LNCaP clone FGC (cell line): ENCODE measurements at regions not wholly inside any gene's neighbourhood (a gene's known extent, or its start where the extent isn't known, plus 50 kb on each side); places are given as distances from the start of the nearest gene placed in this dataset.

Experiments
- DNase-seq: peaks from one replicate; pipeline ENCODE4 v3.0.0-alpha.2; 2011; ENCODE audit warnings: low read depth
- H3K4me3 ChIP-seq: 2 replicates; pipeline ENCODE4 v1.5.1; 2011; ENCODE audit warnings: mild to moderate bottlenecking, low read depth, low read length, control low read depth
- TF ChIP-seq, protein P1 (sequence below): IDR thresholded peaks from 2 replicates; pipeline ENCODE4 v1.5.1; 2012; ENCODE audit warnings: mild to moderate bottlenecking; ENCODE audit not compliant: control insufficient read depth, insufficient read depth; ENCODE audit errors: extremely low read depth

DNA sequence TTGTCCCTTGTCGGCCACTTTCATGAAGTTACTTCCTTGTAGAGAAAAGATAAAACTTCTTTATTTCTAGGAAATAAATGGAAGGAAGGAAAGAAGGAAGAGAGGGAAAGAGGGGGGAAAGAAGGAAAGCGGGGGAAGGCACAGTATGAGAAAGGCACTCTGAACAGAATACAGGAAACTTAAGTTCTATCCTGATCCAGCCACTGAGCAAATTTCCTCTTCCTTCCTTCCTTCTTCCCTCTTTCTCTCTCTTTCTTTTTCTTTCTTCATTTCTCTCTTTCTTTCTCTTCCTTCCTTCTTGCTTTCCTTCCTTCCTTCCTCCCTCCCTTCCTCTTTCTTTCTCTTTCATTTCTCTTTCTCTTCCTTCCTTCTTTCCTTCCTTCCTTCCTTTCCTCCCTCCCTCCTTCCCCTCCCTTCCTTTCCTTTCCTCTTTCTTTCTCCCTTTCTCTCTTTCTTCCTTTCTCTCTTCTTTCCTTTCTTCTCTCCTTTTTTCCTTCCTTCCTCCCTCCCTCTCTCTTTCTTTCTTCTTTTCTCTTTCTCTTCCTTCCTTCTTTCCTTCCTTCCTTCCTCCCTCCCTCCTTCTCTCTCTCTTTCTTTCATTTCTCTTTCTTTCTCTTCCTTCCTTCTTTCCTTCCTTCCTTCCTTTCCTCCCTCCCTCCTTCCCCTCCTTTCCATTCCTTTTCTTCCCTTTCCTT is 240.2 kb upstream of the BRINP1 start:
- DNase-seq = no peak
- no peak overlapping the region for H3K4me3 ChIP-seq
- TF ChIP-seq, protein P1, sequence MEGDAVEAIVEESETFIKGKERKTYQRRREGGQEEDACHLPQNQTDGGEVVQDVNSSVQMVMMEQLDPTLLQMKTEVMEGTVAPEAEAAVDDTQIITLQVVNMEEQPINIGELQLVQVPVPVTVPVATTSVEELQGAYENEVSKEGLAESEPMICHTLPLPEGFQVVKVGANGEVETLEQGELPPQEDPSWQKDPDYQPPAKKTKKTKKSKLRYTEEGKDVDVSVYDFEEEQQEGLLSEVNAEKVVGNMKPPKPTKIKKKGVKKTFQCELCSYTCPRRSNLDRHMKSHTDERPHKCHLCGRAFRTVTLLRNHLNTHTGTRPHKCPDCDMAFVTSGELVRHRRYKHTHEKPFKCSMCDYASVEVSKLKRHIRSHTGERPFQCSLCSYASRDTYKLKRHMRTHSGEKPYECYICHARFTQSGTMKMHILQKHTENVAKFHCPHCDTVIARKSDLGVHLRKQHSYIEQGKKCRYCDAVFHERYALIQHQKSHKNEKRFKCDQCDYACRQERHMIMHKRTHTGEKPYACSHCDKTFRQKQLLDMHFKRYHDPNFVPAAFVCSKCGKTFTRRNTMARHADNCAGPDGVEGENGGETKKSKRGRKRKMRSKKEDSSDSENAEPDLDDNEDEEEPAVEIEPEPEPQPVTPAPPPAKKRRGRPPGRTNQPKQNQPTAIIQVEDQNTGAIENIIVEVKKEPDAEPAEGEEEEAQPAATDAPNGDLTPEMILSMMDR = no peak

DNA sequence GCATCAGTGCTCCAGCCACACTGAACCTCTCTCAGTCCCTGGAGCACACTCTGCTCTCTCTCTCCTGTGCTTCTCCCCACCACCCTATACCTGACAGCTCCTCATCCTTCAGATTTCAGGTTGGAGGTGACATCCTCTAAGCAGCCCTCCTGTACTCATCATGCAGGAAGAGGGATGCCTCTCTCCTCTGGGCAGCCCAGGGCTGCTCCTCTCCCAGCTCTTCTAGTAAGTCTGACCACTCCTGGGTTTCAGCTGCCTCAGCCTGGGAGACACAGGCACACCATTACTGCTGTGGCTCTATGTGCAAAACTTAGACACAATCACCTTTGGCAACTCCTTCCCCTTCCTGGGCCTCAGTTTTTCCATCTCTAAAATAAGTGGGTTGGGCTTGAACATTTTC is 232.4 kb upstream of the BRINP1 start:
- no peak overlapping the region for H3K4me3 ChIP-seq
- no peak for DNase-seq
- TF ChIP-seq, protein P1 = no peak

DNA sequence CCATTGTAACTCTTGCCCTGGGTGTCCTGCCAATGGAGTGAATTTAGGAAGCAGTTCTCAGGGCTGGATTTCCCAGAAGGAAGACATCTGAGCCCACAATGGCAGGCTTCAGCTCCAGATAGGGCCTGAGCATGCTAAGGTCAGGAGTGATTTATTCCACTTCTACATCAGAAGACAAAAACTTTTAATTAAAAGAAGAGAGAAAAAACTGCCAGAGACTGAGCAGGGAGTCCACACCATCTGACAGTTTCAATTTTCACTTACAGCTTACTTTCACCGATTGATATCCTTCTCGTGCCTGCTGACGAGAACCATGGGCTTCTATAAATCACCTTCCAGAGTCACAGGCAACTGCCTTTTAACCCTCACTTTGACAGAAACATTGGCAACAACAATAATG is 228.3 kb upstream of the BRINP1 start:
- no peak overlapping the region for H3K4me3 ChIP-seq
- no peak for DNase-seq
- TF ChIP-seq, protein P1 = no peak

DNA sequence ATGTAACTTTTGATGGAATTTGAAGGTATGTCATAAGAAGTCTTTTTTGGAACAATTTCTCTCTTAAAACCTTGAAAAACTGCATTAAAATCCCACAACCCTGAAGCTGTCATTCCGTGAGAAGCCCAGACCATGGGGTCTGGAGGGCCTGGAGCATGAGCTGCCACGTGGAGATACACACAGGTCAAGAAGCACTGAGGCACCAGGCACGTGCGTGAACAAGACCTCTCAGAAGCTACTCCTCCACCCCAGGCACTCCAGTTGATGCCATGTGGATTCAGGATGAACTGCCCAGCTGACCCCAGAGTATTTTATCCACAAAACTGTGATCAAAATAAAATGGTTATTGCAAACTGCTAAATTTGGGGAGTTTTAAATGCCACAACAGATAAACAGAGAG is 227.5 kb upstream of the BRINP1 start:
- H3K4me3 ChIP-seq = no peak overlapping the region
- TF ChIP-seq, protein P1 = no peak
- DNase-seq = no peak

DNA sequence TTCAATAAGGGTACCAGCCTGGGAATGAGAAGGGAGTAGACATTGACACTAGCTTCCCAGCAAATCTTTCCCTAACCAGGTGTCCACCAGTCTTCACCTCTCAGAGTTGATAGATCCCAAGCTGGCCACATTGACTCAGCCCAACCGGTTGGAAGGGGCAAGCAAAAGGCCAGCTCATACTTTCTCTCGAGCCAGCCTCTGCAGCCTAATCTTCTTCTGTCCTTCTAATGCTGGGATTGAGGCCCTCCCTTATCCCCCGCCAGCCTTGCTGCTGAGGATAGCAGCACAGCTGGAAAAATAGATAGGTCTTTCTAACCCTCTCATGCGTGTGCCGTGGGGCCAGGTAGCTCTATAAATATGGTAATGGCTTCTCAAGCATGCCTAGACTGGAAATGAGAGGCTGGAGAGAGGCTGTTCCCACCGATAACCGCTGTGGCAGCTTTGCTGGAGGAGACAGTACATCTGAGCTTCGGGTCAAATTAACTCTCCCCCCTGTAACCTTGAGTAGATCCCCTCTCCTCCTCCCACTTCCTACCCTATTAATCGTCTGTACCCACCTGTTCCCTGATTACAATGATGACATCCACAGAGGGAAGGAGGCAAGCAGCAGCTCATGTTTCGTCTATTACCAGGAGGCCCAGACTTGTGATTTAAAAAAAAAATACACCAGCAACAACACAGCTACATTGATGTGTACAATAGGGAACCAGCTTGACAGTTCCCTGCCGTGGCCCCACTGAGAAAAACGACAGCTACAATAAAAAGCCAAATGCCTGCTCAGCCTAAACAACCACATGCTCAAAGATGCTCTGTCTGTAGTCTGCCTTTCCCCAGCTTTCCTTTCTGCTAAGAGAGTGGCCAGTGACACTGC is 219.9 kb upstream of the BRINP1 start:
- no peak overlapping the region for H3K4me3 ChIP-seq
- no peak for DNase-seq
- TF ChIP-seq, protein P1 = no peak

DNA sequence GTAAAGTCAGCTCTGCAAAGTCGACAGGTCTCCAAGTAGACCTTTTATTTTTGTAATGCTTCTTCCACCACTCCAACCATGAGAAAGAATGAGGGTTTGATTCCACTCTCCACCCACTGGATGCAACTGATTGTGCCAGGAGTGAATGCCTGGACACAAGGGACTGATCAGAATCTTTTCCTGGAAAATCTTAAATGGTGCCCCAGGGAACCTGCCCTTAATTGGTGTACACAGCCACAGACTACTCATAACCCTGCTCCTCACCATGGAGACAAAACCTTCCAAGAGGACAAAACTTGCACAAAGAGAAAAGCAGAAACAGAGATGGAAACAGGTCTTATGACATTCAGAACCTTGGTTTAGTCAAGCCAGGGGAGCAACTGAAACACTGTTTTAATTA is 208.6 kb upstream of the BRINP1 start:
- H3K4me3 ChIP-seq = no peak overlapping the region
- TF ChIP-seq, protein P1 = no peak

More for the DNA sequence above, 208.6 kb upstream of the BRINP1 start:
- DNase-seq = no peak
